DOHH2 (cell line): ENCODE measurements at regions not wholly inside any gene's neighbourhood (a gene's known extent, or its start where the extent isn't known, plus 50 kb on each side); places are given as distances from the start of the nearest gene placed in this dataset.

Experiments
- H3F3A ChIP-seq: fragments of 200-600 bp; sonication (generic), shearing (Covaris generic); 2 replicates; pipeline ENCODE4 v1.6.0; 2016; ENCODE audit warnings: antibody characterized with exemption, mild to moderate bottlenecking; ENCODE audit not compliant: control insufficient read depth, insufficient read depth
- H3K27ac ChIP-seq: fragments of 200-600 bp; sonication (generic); 2 replicates; pipeline ENCODE4 v1.5.1; 2014; ENCODE audit warnings: low read depth, mild to moderate bottlenecking, low read length, moderate library complexity
- H3K27me3 ChIP-seq: fragments of 200-600 bp; sonication (generic); 2 replicates; pipeline ENCODE4 v1.6.1; 2014; ENCODE audit warnings: mild to moderate bottlenecking, low read length, mixed read lengths; ENCODE audit not compliant: control insufficient read depth
- H3K36me3 ChIP-seq: fragments of 200-600 bp; sonication (generic); 2 replicates; pipeline ENCODE4 v1.6.1; 2014; ENCODE audit warnings: mild to moderate bottlenecking, low read length, moderate library complexity, mixed read lengths; ENCODE audit not compliant: control insufficient read depth
- H3K4me1 ChIP-seq: fragments of 200-600 bp; sonication (generic); 2 replicates; pipeline ENCODE4 v1.6.1; 2014; ENCODE audit warnings: mild to moderate bottlenecking, low read length, mixed read lengths; ENCODE audit not compliant: control insufficient read depth
- H3K4me2 ChIP-seq: fragments of 200-600 bp; sonication (generic); 2 replicates; pipeline ENCODE4 v1.6.0; 2014; ENCODE audit warnings: mild to moderate bottlenecking, low read length, moderate library complexity
- H3K4me3 ChIP-seq: fragments of 200-600 bp; sonication (generic); 2 replicates; pipeline ENCODE4 v1.5.1; 2014; ENCODE audit warnings: mild to moderate bottlenecking, low read length, mixed read lengths
- H3K79me2 ChIP-seq: fragments of 200-600 bp; sonication (generic); 2 replicates; pipeline ENCODE4 v1.6.1; 2014; ENCODE audit warnings: mild to moderate bottlenecking, low read length, mixed read lengths; ENCODE audit not compliant: control insufficient read depth
- H3K9me2 ChIP-seq: fragments of 200-600 bp; sonication (generic); replicated peaks from 2 replicates; pipeline ENCODE4 v1.6.1; 2014; ENCODE audit warnings: mild to moderate bottlenecking, low read length, mixed read lengths; ENCODE audit not compliant: control insufficient read depth
- H3K9me3 ChIP-seq: fragments of 200-600 bp; sonication (generic); 2 replicates; pipeline ENCODE4 v1.6.1; 2014; ENCODE audit warnings: antibody characterized with exemption, low read length, mixed read lengths; ENCODE audit not compliant: control insufficient read depth, insufficient read depth
- H4K20me1 ChIP-seq: fragments of 200-600 bp; sonication (generic); 2 replicates; pipeline ENCODE4 v1.6.0; 2014; ENCODE audit warnings: low read depth, mild to moderate bottlenecking, antibody characterized with exemption, low read length, moderate library complexity; ENCODE audit not compliant: control insufficient read depth, insufficient read depth
- EZH2phosphoT487 ChIP-seq: fragments of 200-600 bp; sonication (generic); IDR thresholded peaks from 2 replicates; pipeline ENCODE4 v1.6.1; 2017; ENCODE audit warnings: borderline replicate concordance, mild to moderate bottlenecking, antibody characterized with exemption, low read length, moderate library complexity, mixed read lengths
- TF ChIP-seq, protein P1 (sequence below): fragments of 200-600 bp; sonication (generic); IDR thresholded peaks from one replicate; pipeline ENCODE4 v1.5.1; 2014; ENCODE audit warnings: antibody characterized with exemption, mild to moderate bottlenecking, low read depth, low read length; ENCODE audit not compliant: poor library complexity, severe bottlenecking

DNA sequence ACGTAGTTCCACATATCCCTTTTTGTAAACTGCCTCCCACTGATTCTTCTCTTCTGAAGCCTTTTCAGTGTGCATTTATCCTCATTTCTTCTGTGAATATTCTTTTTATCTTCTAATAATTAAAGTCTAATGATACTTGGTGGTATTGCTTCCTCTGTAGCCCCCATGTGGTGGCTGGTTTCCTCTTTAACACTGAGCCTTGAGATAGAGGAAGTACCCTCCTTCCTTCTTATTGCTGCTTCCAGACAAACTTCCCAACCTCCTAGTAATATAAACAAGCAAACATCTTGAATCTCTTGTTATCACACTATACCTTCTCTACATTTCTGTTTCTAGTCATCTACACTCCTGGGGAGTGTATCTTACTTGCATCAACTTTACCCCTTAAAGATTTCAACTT is 310.5 kb upstream of the GIMD1 start:
- H3K9me3 ChIP-seq, result no peaks in the 10 kb centered on the region

DNA sequence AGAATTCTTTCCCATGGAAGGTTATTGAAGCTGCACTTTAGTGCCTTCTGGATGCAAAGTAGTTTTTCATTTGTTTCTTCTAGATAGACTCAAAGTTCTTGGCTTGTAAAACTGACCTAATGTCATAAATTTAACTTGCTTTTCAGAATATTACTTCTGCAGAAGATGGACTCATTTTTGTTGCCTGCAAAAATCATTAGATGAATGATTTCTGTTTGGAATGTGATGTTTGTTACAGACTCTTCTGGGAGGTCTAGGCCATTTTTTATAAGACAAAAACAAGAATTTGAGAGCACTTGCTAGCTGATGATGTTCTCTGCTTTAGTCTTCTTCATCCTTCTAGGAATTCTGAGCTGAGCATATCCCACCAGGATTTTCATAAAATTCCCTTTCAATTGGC is 308.6 kb upstream of the GIMD1 start:
- Histone ChIP-seq H3K27ac (no peak overlapping the region), H3K4me2 (no peak overlapping the region), H4K20me1 (no peaks in the 10 kb centered on the region), H3K4me3 (no peak overlapping the region), H3K36me3 (no peaks in the 10 kb centered on the region), H3K79me2 (no peaks in the 10 kb centered on the region), H3F3A (no peaks in the 10 kb centered on the region), H3K4me1 (no peaks in the 10 kb centered on the region), H3K27me3 (no peaks in the 10 kb centered on the region), H3K9me3 (no peaks in the 10 kb centered on the region), H3K9me2 (no peaks in the 10 kb centered on the region)
- no peak for TF ChIP-seq EZH2phosphoT487
- TF ChIP-seq, protein P1, sequence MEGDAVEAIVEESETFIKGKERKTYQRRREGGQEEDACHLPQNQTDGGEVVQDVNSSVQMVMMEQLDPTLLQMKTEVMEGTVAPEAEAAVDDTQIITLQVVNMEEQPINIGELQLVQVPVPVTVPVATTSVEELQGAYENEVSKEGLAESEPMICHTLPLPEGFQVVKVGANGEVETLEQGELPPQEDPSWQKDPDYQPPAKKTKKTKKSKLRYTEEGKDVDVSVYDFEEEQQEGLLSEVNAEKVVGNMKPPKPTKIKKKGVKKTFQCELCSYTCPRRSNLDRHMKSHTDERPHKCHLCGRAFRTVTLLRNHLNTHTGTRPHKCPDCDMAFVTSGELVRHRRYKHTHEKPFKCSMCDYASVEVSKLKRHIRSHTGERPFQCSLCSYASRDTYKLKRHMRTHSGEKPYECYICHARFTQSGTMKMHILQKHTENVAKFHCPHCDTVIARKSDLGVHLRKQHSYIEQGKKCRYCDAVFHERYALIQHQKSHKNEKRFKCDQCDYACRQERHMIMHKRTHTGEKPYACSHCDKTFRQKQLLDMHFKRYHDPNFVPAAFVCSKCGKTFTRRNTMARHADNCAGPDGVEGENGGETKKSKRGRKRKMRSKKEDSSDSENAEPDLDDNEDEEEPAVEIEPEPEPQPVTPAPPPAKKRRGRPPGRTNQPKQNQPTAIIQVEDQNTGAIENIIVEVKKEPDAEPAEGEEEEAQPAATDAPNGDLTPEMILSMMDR, result no peak

More for the DNA sequence above, 310.5 kb upstream of the GIMD1 start:
- TF ChIP-seq, protein P1, result no peak
- TF ChIP-seq EZH2phosphoT487, result no peak
- Histone ChIP-seq H3K4me3 (no peak overlapping the region), H3K9me2 (no peaks in the 10 kb centered on the region), H3K4me1 (no peaks in the 10 kb centered on the region), H4K20me1 (no peaks in the 10 kb centered on the region), H3K4me2 (no peak overlapping the region), H3F3A (no peaks in the 10 kb centered on the region), H3K36me3 (no peaks in the 10 kb centered on the region), H3K27ac (no peak overlapping the region), H3K79me2 (no peaks in the 10 kb centered on the region), H3K27me3 (no peaks in the 10 kb centered on the region)

DNA sequence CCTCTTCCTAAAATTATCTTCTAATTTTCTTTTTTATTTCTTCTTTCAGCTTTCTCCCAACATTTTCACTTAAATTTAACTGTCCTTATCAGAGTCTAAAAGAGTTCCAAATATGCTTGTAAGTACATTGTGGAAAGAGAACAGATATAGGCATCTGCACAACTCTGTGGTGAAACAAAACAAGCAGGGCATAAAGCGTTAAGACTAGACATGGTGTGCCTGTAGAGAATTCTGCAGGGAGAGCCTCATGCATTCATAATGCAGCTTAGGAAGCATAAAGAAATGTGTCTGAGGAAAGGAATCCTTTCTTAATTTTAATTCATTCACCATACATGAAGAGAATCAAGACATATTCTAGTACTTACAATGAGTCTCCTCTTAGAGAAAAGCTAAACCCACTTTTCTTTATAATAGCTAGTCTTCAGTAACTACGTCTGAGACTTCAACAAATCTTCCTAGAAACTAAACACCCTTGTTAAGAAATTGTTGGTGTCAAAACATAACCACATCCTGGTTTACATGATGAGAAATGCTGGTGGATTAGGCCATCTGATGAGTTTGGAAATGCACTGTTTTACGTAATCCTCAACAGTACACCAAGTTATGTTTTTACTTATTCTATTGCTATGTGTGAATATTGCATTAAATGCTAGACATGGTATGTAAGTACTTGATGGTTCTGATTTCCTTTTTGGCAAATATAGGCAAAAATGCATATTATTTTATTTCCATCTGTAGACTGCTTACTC is 307.8 kb upstream of the GIMD1 start:
- Histone ChIP-seq H4K20me1 (no peaks in the 10 kb centered on the region), H3F3A (no peaks in the 10 kb centered on the region), H3K27me3 (no peaks in the 10 kb centered on the region), H3K79me2 (no peaks in the 10 kb centered on the region), H3K4me1 (no peaks in the 10 kb centered on the region), H3K4me3 (no peak overlapping the region), H3K9me3 (no peaks in the 10 kb centered on the region), H3K27ac (no peak overlapping the region), H3K36me3 (no peaks in the 10 kb centered on the region), H3K9me2 (no peaks in the 10 kb centered on the region), H3K4me2 (no peak overlapping the region)
- TF ChIP-seq EZH2phosphoT487, result no peak
- TF ChIP-seq, protein P1, result no peak
